HUES48 (cell line): ENCODE measurements at regions not wholly inside any gene's neighbourhood (a gene's known extent, or its start where the extent isn't known, plus 50 kb on each side); places are given as distances from the start of the nearest gene placed in this dataset.

ENCODE experiments used
- H3K27ac ChIP-seq: one replicate; pipeline ENCODE4 v1.7.0; 2013; ENCODE audit warnings: low read depth, low read length, inconsistent platforms
- H3K27me3 ChIP-seq: 2 replicates; pipeline ENCODE4 v1.6.1; 2013; ENCODE audit warnings: mild to moderate bottlenecking, low read length; ENCODE audit not compliant: control insufficient read depth, insufficient read depth
- H3K36me3 ChIP-seq: 2 replicates; pipeline ENCODE4 v1.6.1; 2013; ENCODE audit warnings: low read length; ENCODE audit not compliant: control insufficient read depth, insufficient read depth
- H3K4me1 ChIP-seq: 2 replicates; pipeline ENCODE4 v1.6.1; 2013; ENCODE audit warnings: mild to moderate bottlenecking, low read length; ENCODE audit not compliant: control insufficient read depth, insufficient read depth
- H3K4me3 ChIP-seq: 2 replicates; pipeline ENCODE4 v1.5.1; 2013; ENCODE audit warnings: mild to moderate bottlenecking, low read depth, low read length
- H3K9ac ChIP-seq: 2 replicates; pipeline ENCODE4 v1.6.1; 2013; ENCODE audit warnings: mild to moderate bottlenecking, low read depth, low read length, moderate library complexity
- H3K9me3 ChIP-seq: 2 replicates; pipeline ENCODE4 v1.6.1; 2013; ENCODE audit warnings: low read length; ENCODE audit not compliant: control insufficient read depth, insufficient read depth

- H3K27ac ChIP-seq = peak overlapping the region; percentile 48
- no peak overlapping the region for H3K9ac ChIP-seq
- H3K4me3 ChIP-seq = peak overlapping the region; percentile 32
- no peaks in the 10 kb centered on the region for H3K27me3 ChIP-seq
- peaks cover 5% of the 10 kb centered on the region; the same call in 1 of the 2 replicates for H3K9me3 ChIP-seq
- no peaks in the 10 kb centered on the region for H3K36me3 ChIP-seq
- H3K4me1 ChIP-seq = peaks cover 20% of the 10 kb centered on the region
These were observed 634.7 kb downstream of the ARL4A start for GRCh38 chr7:13322126-13322525.

GRCh38 chr7:13327669-13328068 is 640.2 kb downstream of the ARL4A start:
- Histone ChIP-seq H3K4me3 (no peak overlapping the region), H3K27me3 (no peaks in the 10 kb centered on the region), H3K9me3 (peaks cover 5% of the 10 kb centered on the region; the same call in 1 of the 2 replicates), H3K9ac (no peak overlapping the region), H3K27ac (no peak overlapping the region), H3K36me3 (no peaks in the 10 kb centered on the region), H3K4me1 (peaks cover 4% of the 10 kb centered on the region)

- Histone ChIP-seq H3K9me3 (no peaks in the 10 kb centered on the region), H3K27ac (no peak overlapping the region), H3K4me1 (no peaks in the 10 kb centered on the region; the same call in 1 of the 2 replicates), H3K36me3 (no peaks in the 10 kb centered on the region), H3K4me3 (no peak overlapping the region), H3K27me3 (no peaks in the 10 kb centered on the region), H3K9ac (no peak overlapping the region)
These were observed 645.9 kb downstream of the ARL4A start for GRCh38 chr7:13333371-13333770.

GRCh38 chr7:13336227-13336626 is 648.8 kb downstream of the ARL4A start:
- no peak overlapping the region for H3K9ac ChIP-seq
- no peaks in the 10 kb centered on the region; the same call in 1 of the 2 replicates for H3K4me1 ChIP-seq
- H3K27me3 ChIP-seq = no peaks in the 10 kb centered on the region
- H3K27ac ChIP-seq = no peak overlapping the region
- no peaks in the 10 kb centered on the region for H3K9me3 ChIP-seq
- H3K4me3 ChIP-seq = no peak overlapping the region
- H3K36me3 ChIP-seq = no peaks in the 10 kb centered on the region

GRCh38 chr7:13352677-13353076 is 636.8 kb downstream of the ETV1 start:
- H3K27ac ChIP-seq = no peak overlapping the region
- H3K27me3 ChIP-seq = no peaks in the 10 kb centered on the region
- H3K9me3 ChIP-seq = no peaks in the 10 kb centered on the region
- no peak overlapping the region for H3K4me3 ChIP-seq
- H3K36me3 ChIP-seq = no peaks in the 10 kb centered on the region
- H3K4me1 ChIP-seq = no peaks in the 10 kb centered on the region
- no peak overlapping the region for H3K9ac ChIP-seq

- H3K36me3 ChIP-seq = no peaks in the 10 kb centered on the region
- H3K27ac ChIP-seq = no peak overlapping the region
- no peaks in the 10 kb centered on the region for H3K9me3 ChIP-seq
- no peak overlapping the region for H3K9ac ChIP-seq
- no peaks in the 10 kb centered on the region for H3K4me1 ChIP-seq
- no peaks in the 10 kb centered on the region for H3K27me3 ChIP-seq
- no peak overlapping the region for H3K4me3 ChIP-seq
These were observed 629.8 kb downstream of the ETV1 start for GRCh38 chr7:13359656-13360055.

- Histone ChIP-seq H3K9ac (no peak overlapping the region), H3K36me3 (no peaks in the 10 kb centered on the region), H3K27me3 (no peaks in the 10 kb centered on the region), H3K4me1 (no peaks in the 10 kb centered on the region), H3K9me3 (no peaks in the 10 kb centered on the region), H3K4me3 (no peak overlapping the region), H3K27ac (no peak overlapping the region)
These were observed 602.7 kb downstream of the ETV1 start for GRCh38 chr7:13386741-13387140.

- Histone ChIP-seq H3K36me3 (no peaks in the 10 kb centered on the region), H3K9me3 (no peaks in the 10 kb centered on the region), H3K27me3 (no peaks in the 10 kb centered on the region), H3K4me1 (peaks cover 4% of the 10 kb centered on the region; the same call in 1 of the 2 replicates), H3K9ac (no peak overlapping the region), H3K27ac (no peak overlapping the region), H3K4me3 (no peak overlapping the region)
These were observed 581.6 kb downstream of the ETV1 start for GRCh38 chr7:13407911-13408310.

GRCh38 chr7:13411151-13411550 is 578.3 kb downstream of the ETV1 start:
- no peaks in the 10 kb centered on the region for H3K27me3 ChIP-seq
- H3K4me1 ChIP-seq = peaks cover 4% of the 10 kb centered on the region; the same call in 1 of the 2 replicates
- no peaks in the 10 kb centered on the region for H3K36me3 ChIP-seq
- H3K4me3 ChIP-seq = no peak overlapping the region
- H3K9me3 ChIP-seq = no peaks in the 10 kb centered on the region
- H3K27ac ChIP-seq = no peak overlapping the region
- H3K9ac ChIP-seq = no peak overlapping the region

- Histone ChIP-seq H3K4me1 (peaks cover 4% of the 10 kb centered on the region; the same call in 1 of the 2 replicates), H3K9me3 (no peaks in the 10 kb centered on the region), H3K4me3 (no peak overlapping the region), H3K36me3 (no peaks in the 10 kb centered on the region), H3K9ac (no peak overlapping the region), H3K27me3 (no peaks in the 10 kb centered on the region), H3K27ac (no peak overlapping the region)
These were observed 577.8 kb downstream of the ETV1 start for GRCh38 chr7:13411636-13412035.

- H3K4me1 ChIP-seq = no peaks in the 10 kb centered on the region
- no peak overlapping the region for H3K9ac ChIP-seq
- H3K27me3 ChIP-seq = no peaks in the 10 kb centered on the region
- H3K9me3 ChIP-seq = 0 out of 2 replicates have a peak, but pooled peaks cover 7% of the 10 kb centered on the region
- H3K36me3 ChIP-seq = no peaks in the 10 kb centered on the region
- no peak overlapping the region for H3K4me3 ChIP-seq
- H3K27ac ChIP-seq = no peak overlapping the region
These were observed 575.3 kb downstream of the ETV1 start for GRCh38 chr7:13414181-13414580.
